GM12878 (cell line): ENCODE measurements at regions not wholly inside any gene's neighbourhood (a gene's known extent, or its start where the extent isn't known, plus 50 kb on each side); places are given as distances from the start of the nearest gene placed in this dataset.

Experiments used
- ATAC-seq: fragments of 200-7000 bp; cut with Tn5 transposase; 3 replicates; pipeline ENCODE4 v1.9.1; 2020; ENCODE audit warnings: mild to moderate bottlenecking, moderate library complexity
- BruUV-seq: library from RNA; stranded (reverse); fragments of 400-500 nt; replicated peaks from 2 replicates; lab custom pipeline; 2021; lab: Mats Ljungman, UMichigan
- CTCF ChIA-PET: fragments of 300-600 bp; sonication (Branson Sonifier 250); formaldehyde crosslinking; extraction: SDS; loops from one replicate; lab custom pipeline; 2021; ENCODE audit warnings: inconsistent platforms; lab: Yijun Ruan, JAX
- POLR2A ChIA-PET: fragments of 350-600 bp; formaldehyde crosslinking; extraction: SDS; loops from one replicate; lab custom pipeline; 2021; ENCODE audit warnings: inconsistent platforms; lab: Charles Lee
- RAD21 ChIA-PET: fragments of 300-600 bp; sonication (Branson Sonifier 250); formaldehyde crosslinking; loops from one replicate; lab custom pipeline; 2023; ENCODE audit warnings: antibody characterized with exemption; ENCODE audit not compliant: unreplicated experiment; lab: Charles Lee
- SMC1A ChIA-PET: fragments of 300-600 bp; sonication (Branson Sonifier 250); formaldehyde crosslinking; loops from one replicate; lab custom pipeline; 2023; ENCODE audit not compliant: unreplicated experiment, uncharacterized antibody; lab: Charles Lee
- DNase-seq: peaks from one replicate; pipeline ENCODE4 v3.0.0-alpha.2; 2011; ENCODE audit warnings: low read depth, low spot score
- FAIRE-seq: peaks from 3 replicates; lab custom pipeline; 2011; peaks lifted over from hg19 to GRCh38; lab: Jason Lieb, UNC
- H2AFZ ChIP-seq: 2 replicates; pipeline ENCODE4 v1.6.0; 2011; ENCODE audit warnings: low read depth, low read length, control low read depth; ENCODE audit not compliant: control insufficient read depth
- H3K27ac ChIP-seq: 2 replicates; pipeline ENCODE4 v1.5.1; 2011; ENCODE audit warnings: control low read depth; ENCODE audit not compliant: control insufficient read depth, insufficient read depth
- H3K27me3 ChIP-seq, 2 experiments: replicated peaks in 1 of 2; 2 replicates each; pipeline versions ENCODE4 v1.6.0 to v1.6.1; 2011; ENCODE audit warnings: low read length in 1 of 2; ENCODE audit not compliant: control insufficient read depth in 2 of 2, insufficient read depth in 2 of 2
- H3K36me3 ChIP-seq, 2 experiments: 2 replicates each; pipeline ENCODE4 v1.5.1; 2011; ENCODE audit warnings: low read length in 1 of 2; ENCODE audit not compliant: control insufficient read depth in 2 of 2, insufficient read depth in 2 of 2
- H3K4me1 ChIP-seq: 2 replicates; pipeline ENCODE4 v1.6.1; 2011; ENCODE audit warnings: mild to moderate bottlenecking, low read length, moderate library complexity, mixed read lengths; ENCODE audit not compliant: control insufficient read depth, insufficient read depth
- H3K4me2 ChIP-seq: 2 replicates; pipeline ENCODE4 v1.6.0; 2011; ENCODE audit warnings: control low read depth; ENCODE audit not compliant: control insufficient read depth, insufficient read depth
- H3K4me3 ChIP-seq: fragments of 200-600 bp; sonication (generic); 2 replicates; pipeline ENCODE4 v1.5.1; 2016
- H3K79me2 ChIP-seq: 2 replicates; pipeline ENCODE4 v1.6.0; 2011; ENCODE audit warnings: low read length; ENCODE audit not compliant: control insufficient read depth, insufficient read depth
- H3K9ac ChIP-seq: 2 replicates; pipeline ENCODE4 v1.8.0; 2011; ENCODE audit warnings: low read length, control low read depth, mixed read lengths; ENCODE audit not compliant: control insufficient read depth, insufficient read depth
- H3K9me3 ChIP-seq: replicated peaks from 3 replicates; pipeline ENCODE4 v1.5.1; 2011; ENCODE audit warnings: mild to moderate bottlenecking, low read length; ENCODE audit not compliant: control insufficient read depth, insufficient read depth
- H4K20me1 ChIP-seq: 2 replicates; pipeline ENCODE4 v1.6.0; 2011; ENCODE audit not compliant: control insufficient read depth, insufficient read depth
- ATF7 ChIP-seq: fragments of 450-650 bp; IDR thresholded peaks from 2 replicates; pipeline ENCODE4 v1.6.1; 2016; ENCODE audit warnings: low read depth, mild to moderate bottlenecking
- BHLHE40 ChIP-seq, 2 experiments: fragments of 450-650 bp in 1 of 2; IDR thresholded peaks; 2 replicates each; pipeline ENCODE4 v1.6.1; 2011 to 2017; ENCODE audit warnings: low read depth in 2 of 2, borderline replicate concordance in 1 of 2, improper control_type of control experiment in 1 of 2, low read length in 1 of 2, mild to moderate bottlenecking in 1 of 2
- CEBPB ChIP-seq, 2 experiments: fragments of 150-350 bp in 1 of 2; IDR thresholded peaks; 2 replicates each; pipeline ENCODE4 v1.6.1; 2012 to 2014; ENCODE audit warnings: low read depth in 2 of 2, low read length in 2 of 2, borderline replicate concordance in 1 of 2, inconsistent platforms in 1 of 2
- CEBPZ ChIP-seq: fragments of 150-350 bp; IDR thresholded peaks from 2 replicates; pipeline ENCODE4 v1.6.1; 2016; ENCODE audit warnings: low read depth, low read length
- ELK1 ChIP-seq: IDR thresholded peaks from 2 replicates; pipeline ENCODE4 v1.6.1; 2012; ENCODE audit warnings: low read depth, low read length, improper control_type of control experiment
- EP300 ChIP-seq, 2 experiments: fragments of 150-350 bp in 1 of 2; IDR thresholded peaks; 2 replicates each; pipeline ENCODE4 v1.6.1; 2011 to 2012; ENCODE audit warnings: low read depth in 2 of 2, low read length in 2 of 2, borderline replicate concordance in 1 of 2, improper control_type of control experiment in 1 of 2, inconsistent platforms in 1 of 2; ENCODE audit not compliant: control insufficient read depth in 1 of 2
- JUND ChIP-seq: IDR thresholded peaks from 2 replicates; pipeline ENCODE4 v1.6.1; 2012; ENCODE audit warnings: low read depth, mild to moderate bottlenecking, low read length, improper control_type of control experiment, moderate library complexity
- MXI1 ChIP-seq: fragments of 150-350 bp; IDR thresholded peaks from 2 replicates; pipeline ENCODE4 v1.6.1; 2011; ENCODE audit warnings: low read depth, mild to moderate bottlenecking, inconsistent platforms, low read length, improper control_type of control experiment
- NBN ChIP-seq: fragments of 450-650 bp; IDR thresholded peaks from 2 replicates; pipeline ENCODE4 v1.6.1; 2016
- NR2C1 ChIP-seq: fragments of 450-650 bp; IDR thresholded peaks from 2 replicates; pipeline ENCODE4 v1.6.1; 2017; ENCODE audit warnings: antibody characterized with exemption, mild to moderate bottlenecking, moderate library complexity
- PBX3 ChIP-seq: IDR thresholded peaks from 2 replicates; pipeline ENCODE4 v1.6.1; 2011; ENCODE audit warnings: mild to moderate bottlenecking, low read depth, low read length, moderate library complexity; ENCODE audit not compliant: insufficient replicate concordance
- PML ChIP-seq: IDR thresholded peaks from 2 replicates; pipeline ENCODE4 v1.6.1; 2012; ENCODE audit warnings: low read length, inconsistent platforms
- POLR2AphosphoS5 ChIP-seq: IDR thresholded peaks from 2 replicates; pipeline ENCODE4 v1.6.1; 2011; ENCODE audit warnings: mild to moderate bottlenecking, low read length, inconsistent platforms
- RELB ChIP-seq: fragments of 450-650 bp; IDR thresholded peaks from 2 replicates; pipeline ENCODE4 v1.6.1; 2017; ENCODE audit warnings: low read depth, mild to moderate bottlenecking, moderate library complexity
- SREBF2 ChIP-seq: IDR thresholded peaks from 2 replicates; pipeline ENCODE4 v1.6.1; 2012; ENCODE audit warnings: mild to moderate bottlenecking, low read length
- TARDBP ChIP-seq: IDR thresholded peaks from 2 replicates; pipeline ENCODE4 v1.6.1; 2016; ENCODE audit warnings: borderline replicate concordance
- YBX1 ChIP-seq: fragments of 450-650 bp; IDR thresholded peaks from 2 replicates; pipeline ENCODE4 v1.6.1; 2016; ENCODE audit warnings: antibody characterized with exemption
- ZNF274 ChIP-seq: IDR thresholded peaks from one replicate; pipeline ENCODE4 v1.8.0; 2011; ENCODE audit not compliant: insufficient read length, insufficient read depth
- WGBS: methylation state at CpG from one replicate; pipeline ENCODE4 v1.1.6; 2016; ENCODE audit warnings: low lambda C conversion rate; ENCODE audit not compliant: insufficient replicate concordance, insufficient coverage; ENCODE audit errors: missing lambda C conversion rate; 5-methylcytosine and 5-hydroxymethylcytosine counted together
- in situ Hi-C: fragments of 300-500 bp; cut with MboI; formaldehyde crosslinking; loops from 9 replicates; pipeline ENCODE4 v1.14.3; 2018; ENCODE audit warnings: mixed read lengths
- intact Hi-C: fragments of 100-400 bp; cut with micrococcal nuclease; formaldehyde crosslinking; loops from one replicate; pipeline ENCODE4 v1.14.2; 2022; ENCODE audit not compliant: unreplicated experiment

DNA sequence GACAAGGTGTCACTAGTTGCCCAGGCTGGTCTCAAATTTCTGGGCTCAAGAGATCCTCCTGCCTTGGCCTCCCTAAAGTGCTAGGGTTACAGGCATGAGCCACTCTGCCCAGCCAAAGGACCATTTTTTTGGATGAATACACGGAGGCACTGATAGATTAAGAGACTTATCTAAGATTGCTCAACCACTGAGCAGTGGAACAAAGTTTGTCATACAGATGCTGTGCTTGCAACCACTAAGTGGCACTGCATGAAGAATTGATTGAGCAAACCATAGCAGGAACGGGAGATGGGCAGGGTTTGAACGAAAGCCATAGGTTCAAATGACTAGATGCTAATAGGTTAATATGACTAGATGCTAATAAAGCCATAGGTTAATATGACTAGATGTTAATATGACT, 61.1 kb downstream of the EBLN1 start:
- no peaks in the 10 kb centered on the region for H3K4me1 ChIP-seq
- no peaks in the 10 kb centered on the region for H3K9me3 ChIP-seq
- in situ Hi-C loops (no loop called here), intact Hi-C loops (no loop called here)
- no TSS peak for BruUV-seq
- ATAC-seq = no peak
- H2AFZ ChIP-seq = no peak overlapping the region
- H3K9ac ChIP-seq = no peak overlapping the region
- 51% methylated on average over 3 of the region's 3 CpGs for WGBS
- H4K20me1 ChIP-seq = no peaks in the 10 kb centered on the region
- POLR2A ChIA-PET = no interaction called here
- FAIRE-seq = no peak
- CTCF ChIA-PET = interaction anchor here (1.4 kb wide), 1 partner anchor 10 kb away, joined by 4 read pairs; no protein-coding TSS in a partner anchor
- SMC1A ChIA-PET = interaction anchor here (1.1 to 1.4 kb wide), 2 partner anchors 52 to 163 kb away, joined by 3 to 4 read pairs; no protein-coding TSS in a partner anchor
- DNase-seq = no peak
- RAD21 ChIA-PET = no interaction called here
- no peak overlapping the region for H3K4me3 ChIP-seq
- H3K4me2 ChIP-seq = no peak overlapping the region
- no peaks in the 10 kb centered on the region for H3K27me3 ChIP-seq
- no peak overlapping the region for H3K27ac ChIP-seq
- H3K79me2 ChIP-seq = no peaks in the 10 kb centered on the region
- H3K36me3 ChIP-seq = no peaks in the 10 kb centered on the region
- TF ChIP-seq YBX1 = no peak
- no peak for TF ChIP-seq SREBF2
- TF ChIP-seq POLR2AphosphoS5 = no peak
- TF ChIP-seq PML = no peak
- TF ChIP-seq EP300 (IDR thresholded peaks at IDR 0.05; ENCODE audit: borderline replicate concordance in 1 of 2, control insufficient read depth in 1 of 2, low read depth in 2 of 2, low read length in 2 of 2) = no peak
- no peak for TF ChIP-seq NR2C1
- TF ChIP-seq ZNF274 = no peak
- TF ChIP-seq JUND = no peak
- no peak for TF ChIP-seq NBN
- no peak for TF ChIP-seq MXI1
- no peak for TF ChIP-seq PBX3
- no peak for TF ChIP-seq TARDBP
- TF ChIP-seq RELB = no peak
- no peak for TF ChIP-seq ATF7
- TF ChIP-seq CEBPZ = no peak
- no peak for TF ChIP-seq BHLHE40 (IDR thresholded peaks at IDR 0.05; ENCODE audit: borderline replicate concordance in 1 of 2, low read depth in 2 of 2, low read length in 1 of 2)
- no peak for TF ChIP-seq CEBPB (IDR thresholded peaks at IDR 0.05; ENCODE audit: borderline replicate concordance in 1 of 2, low read depth in 2 of 2, low read length in 2 of 2)
- no peak for TF ChIP-seq ELK1
